NCI-H748 (cell line): ENCODE measurements at regions not wholly inside any gene's neighbourhood (a gene's known extent, or its start where the extent isn't known, plus 50 kb on each side); places are given as distances from the start of the nearest gene placed in this dataset.
A peak's percentile ranks its signal among the peaks of the same experiment; 100 is the strongest.

Experiments used
- DNase-seq: peaks from one replicate; lab custom pipeline; 2025; ENCODE audit not compliant: unreplicated experiment; lab: John Stamatoyannopoulos, UW

GRCh38 chr13:67763384-67763783 is 533.2 kb upstream of the PCDH9 start:
- no peak for DNase-seq

DNA sequence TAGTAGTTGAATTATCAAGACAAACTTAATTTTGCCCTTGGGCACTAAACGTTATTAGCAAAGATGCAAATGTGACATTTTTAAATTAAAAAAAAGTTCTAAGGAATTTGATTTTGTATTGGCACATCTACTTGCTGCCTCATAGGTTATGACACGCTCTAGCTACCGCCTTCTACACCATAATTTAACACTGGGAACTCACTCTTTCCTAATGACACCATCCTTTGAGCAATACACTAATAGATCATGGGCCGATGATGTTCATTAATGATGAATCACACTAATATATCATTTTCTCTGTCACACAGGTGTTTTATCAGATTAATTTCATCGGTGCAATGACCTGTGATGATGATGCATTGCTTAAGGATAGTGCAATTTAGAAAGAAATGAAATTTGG is 528.8 kb upstream of the PCDH9 start:
- no peak for DNase-seq

GRCh38 chr13:67754012-67754411 is 523.9 kb upstream of the PCDH9 start:
- no peak for DNase-seq

- no peak for DNase-seq
Observed at GRCh38 chr13:67752759-67753158, 522.6 kb upstream of the PCDH9 start.

- DNase-seq = no peak
Observed at GRCh38 chr13:67742478-67742877, 512.3 kb upstream of the PCDH9 start.

DNA sequence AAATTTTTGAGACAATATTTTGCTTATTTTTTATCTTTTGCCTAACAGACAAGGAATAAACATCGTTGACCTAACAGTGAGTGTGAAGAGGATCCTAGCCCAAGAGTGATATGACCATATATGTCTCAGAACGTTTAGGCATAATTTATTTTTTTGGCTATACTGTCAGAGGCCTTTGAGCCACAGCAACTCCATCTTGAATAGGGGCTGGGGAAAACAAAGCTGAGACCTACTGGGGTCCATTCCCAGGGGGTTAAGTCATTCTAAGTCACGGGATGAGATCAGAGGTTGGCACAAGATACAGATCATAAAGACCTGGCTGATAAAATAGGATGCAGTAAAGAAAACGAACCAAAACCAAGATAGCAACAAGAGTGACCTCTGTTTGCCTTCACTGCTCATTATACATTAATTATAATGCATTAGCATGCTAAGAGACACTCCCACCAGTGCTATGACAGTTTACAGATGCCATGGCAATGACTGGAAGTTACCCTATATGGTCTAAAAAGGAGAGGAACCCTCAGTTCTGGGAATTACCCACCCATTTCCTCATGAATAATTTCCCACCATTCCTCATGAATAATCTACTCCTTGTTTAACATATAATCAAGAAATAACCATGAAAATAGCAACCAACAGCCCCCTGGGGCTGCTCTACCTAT is 510.9 kb upstream of the PCDH9 start:
- no peak for DNase-seq

DNA sequence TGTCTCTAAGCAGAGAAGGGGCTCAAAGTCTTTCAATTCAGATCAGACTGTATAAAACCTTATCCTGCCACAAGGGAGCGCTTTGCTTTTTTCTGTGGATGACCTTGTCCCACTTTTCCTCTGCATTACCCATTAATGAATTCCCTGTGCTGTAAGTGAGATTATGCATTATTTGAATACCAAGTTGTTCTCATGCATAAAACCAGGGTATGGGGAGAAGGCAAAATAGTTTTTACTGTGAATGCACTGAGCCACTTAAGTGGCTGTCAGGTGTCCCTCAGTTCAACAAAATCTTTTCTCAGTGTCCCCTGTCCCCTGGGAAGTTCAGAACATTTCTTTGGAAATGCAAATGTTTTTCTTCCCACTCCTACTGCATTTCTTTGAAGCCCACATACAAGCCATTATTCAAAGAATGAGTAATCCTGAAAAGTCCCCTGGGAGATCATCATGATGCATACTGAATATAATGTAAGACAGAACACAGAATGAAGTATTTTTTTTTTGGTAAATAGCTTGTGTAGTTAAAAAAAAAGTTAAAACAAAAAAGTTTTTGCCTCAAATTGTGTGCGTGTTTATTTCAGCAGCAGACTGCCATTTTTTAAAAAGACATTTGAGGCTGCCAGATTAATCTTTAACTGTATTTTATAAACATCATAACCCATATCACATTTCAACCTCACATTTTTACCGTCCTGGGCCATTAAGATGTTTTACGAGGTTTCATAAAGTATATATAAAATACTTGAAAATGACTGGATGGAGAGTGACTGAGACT is 506.7 kb upstream of the PCDH9 start:
- peak; percentile 54 for DNase-seq

- DNase-seq = no peak
Observed at GRCh38 chr13:67735651-67736050, 505.5 kb upstream of the PCDH9 start.

DNA sequence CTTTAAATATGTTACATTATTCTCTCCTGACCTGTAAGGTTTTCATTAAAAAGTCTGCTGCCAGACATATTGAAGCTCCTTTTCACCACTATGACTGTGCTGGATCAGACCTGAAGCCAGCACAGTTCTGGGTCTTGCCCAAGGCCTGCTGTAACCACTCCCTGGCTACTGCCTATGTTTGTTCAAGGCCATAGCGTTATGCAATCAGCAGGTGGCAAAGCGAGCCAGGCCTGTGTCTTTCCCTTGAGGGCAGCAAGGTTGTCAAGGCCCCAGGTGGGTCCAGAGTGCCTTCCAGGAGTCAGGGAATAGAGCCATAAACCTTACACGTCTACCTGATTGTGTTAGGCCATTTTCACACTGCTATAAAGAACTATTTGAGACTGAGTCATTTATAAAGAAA is 496.8 kb upstream of the PCDH9 start:
- no peak for DNase-seq

- DNase-seq = no peak
Observed at GRCh38 chr13:67725999-67726398, 495.9 kb upstream of the PCDH9 start.

- DNase-seq = no peak
Observed at GRCh38 chr13:67713571-67713970, 483.4 kb upstream of the PCDH9 start.

DNA sequence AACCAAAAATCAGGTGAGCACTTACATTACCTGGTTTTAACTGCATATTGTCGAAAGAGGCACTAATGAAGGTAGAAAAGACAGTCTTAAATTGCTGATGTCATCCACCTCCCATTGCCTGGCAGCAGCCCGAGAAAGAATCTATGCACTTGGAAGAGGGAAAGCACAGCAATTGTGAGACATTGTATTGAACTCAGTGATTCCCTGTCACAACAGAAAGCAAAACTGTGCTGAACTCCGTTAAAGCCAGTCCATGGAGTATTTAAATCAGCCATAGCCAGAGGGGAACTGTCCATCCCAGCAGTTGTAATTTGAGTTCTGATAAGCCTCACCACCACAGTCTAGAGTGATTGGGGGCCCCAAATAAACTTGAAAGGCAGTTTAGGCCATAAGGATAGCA is 466.6 kb upstream of the PCDH9 start:
- no peak for DNase-seq

- no peak for DNase-seq
Observed at GRCh38 chr13:67664502-67664901, 434.4 kb upstream of the PCDH9 start.

DNA sequence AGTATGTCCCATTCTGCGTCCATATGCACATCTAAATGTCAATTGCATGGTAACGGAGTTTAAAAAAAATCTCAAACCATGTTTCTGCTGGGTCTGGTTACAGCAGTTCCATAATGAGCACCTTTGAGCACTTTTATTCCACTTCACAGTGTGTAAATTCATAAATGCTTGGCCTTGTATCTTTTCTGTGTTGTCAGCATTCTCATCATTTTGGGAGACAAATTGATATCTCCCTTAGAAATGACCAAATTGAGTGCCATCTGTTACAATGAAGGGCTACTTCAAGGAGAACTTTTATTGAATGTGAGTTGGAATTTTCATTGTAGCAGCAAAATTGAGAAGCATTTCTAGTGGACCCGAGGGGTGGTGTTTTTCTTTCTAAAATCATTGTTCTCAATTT is 432.9 kb upstream of the PCDH9 start:
- DNase-seq = no peak

DNA sequence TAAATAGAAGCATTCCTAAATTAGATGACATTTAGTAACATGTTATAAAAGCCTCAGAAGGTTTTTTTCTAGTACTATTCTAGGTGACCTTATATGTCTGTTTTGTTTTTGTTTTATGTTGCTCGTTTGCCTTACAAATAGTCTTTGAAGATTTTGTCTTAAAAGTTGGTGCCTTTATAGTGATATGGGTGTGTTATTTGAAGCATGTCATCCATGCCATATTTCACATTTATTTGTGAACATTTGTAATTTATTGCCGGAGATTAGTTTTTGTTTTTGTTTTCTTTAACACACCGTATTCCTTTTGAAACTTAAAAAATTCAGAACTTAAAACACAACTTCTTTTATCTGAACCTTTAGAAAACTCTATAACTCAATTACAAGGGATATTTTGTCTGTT is 422.8 kb upstream of the PCDH9 start:
- DNase-seq = no peak

DNA sequence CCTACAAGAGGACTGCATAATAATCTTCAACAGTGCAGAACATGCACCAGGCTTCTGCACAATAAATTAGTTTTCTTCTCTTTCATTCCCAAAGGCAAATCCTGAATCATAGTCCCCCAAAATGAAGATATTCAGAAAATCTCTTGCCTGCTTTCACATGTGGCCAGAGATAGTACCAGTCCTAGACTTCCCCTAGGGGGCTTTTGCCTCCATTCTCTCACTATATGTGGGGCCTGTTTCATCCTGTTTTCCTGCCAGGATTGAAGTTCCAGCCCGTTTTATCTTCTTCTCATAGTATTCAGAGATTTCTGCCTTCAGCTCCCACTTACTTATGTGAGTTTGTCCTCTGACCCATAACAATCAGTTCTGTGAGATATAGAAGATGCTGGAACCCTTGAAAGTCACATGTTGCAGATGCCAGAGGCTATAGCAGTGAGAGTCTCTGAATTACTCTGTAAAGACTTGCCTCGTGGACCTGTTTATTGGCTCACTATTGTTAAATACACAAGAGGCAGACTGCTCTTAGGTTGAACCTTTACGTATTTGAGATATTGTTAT is 421.9 kb upstream of the PCDH9 start:
- no peak for DNase-seq

DNA sequence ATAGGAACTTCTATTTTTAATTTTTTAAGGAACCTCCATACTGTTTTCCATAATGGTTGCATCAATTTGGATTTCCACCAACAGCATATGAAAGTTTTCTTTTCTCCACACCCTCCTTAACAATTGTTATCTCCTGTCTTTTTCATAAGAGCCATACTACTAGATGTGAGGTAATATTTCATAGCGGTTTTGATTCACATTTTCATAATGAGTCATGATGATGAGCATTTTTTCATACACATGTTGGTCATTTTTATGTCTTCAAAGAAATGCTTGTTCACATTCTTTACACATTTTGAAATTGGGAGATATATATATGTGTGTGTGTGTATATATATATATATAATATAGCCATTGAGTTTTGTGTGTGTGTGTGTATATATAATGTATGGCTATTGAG is 420.3 kb upstream of the PCDH9 start:
- DNase-seq = no peak

- no peak for DNase-seq
Observed at GRCh38 chr13:67645874-67646467, 415.8 kb upstream of the PCDH9 start.

DNA sequence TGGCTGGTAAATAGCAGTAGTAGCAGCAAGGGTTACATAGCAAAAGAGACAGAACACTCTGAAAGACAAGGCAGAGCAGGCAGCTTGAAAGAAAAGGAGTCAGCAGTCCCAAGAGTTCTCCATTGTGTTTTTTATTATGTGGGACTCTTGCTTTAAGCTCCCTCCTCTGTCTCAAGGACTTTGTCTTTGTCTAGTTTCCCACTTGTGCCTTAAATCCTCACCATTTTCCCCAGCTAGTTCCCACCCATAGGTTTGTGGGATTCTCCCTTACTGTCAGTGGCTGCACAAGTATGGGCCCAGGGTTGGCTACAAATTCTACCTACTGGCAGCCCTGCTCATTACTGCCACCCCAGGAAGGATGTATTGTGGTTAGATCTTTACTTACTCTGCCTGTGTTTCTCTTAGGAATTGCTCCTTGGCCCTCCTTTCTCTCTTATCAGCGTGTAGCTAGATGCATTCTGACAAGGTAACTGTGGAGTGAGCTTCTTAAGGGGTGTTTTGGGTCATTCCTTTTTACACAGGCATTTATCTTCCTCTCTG is 413.4 kb upstream of the PCDH9 start:
- no peak for DNase-seq

- DNase-seq = no peak
Observed at GRCh38 chr13:67642657-67643056, 412.5 kb upstream of the PCDH9 start.

DNA sequence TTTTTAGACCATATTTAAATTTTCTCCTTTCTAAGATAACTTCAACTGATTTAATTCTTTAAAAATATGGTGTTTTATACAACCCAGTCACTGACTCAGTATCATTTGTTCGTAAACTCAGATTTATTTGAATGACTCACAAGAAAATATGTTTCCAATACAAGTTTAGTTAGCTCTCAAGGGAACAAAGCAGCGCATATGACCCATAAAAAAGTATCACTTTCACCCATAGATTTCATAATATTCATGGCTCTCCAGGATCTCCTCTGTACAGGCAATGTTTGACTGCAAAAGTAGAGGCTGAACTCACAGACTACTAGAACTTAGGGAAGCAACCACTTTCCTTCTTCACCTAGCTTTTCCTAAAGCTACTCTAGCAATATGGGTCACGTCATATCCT is 405.6 kb upstream of the PCDH9 start:
- DNase-seq = no peak

GRCh38 chr13:67632590-67632989 is 402.5 kb upstream of the PCDH9 start:
- DNase-seq = no peak
